ENCODE measurements at regions not wholly inside any gene's neighbourhood (a gene's known extent, or its start where the extent isn't known, plus 50 kb on each side); places are given as distances from the start of the nearest gene placed in this dataset.

DNA sequence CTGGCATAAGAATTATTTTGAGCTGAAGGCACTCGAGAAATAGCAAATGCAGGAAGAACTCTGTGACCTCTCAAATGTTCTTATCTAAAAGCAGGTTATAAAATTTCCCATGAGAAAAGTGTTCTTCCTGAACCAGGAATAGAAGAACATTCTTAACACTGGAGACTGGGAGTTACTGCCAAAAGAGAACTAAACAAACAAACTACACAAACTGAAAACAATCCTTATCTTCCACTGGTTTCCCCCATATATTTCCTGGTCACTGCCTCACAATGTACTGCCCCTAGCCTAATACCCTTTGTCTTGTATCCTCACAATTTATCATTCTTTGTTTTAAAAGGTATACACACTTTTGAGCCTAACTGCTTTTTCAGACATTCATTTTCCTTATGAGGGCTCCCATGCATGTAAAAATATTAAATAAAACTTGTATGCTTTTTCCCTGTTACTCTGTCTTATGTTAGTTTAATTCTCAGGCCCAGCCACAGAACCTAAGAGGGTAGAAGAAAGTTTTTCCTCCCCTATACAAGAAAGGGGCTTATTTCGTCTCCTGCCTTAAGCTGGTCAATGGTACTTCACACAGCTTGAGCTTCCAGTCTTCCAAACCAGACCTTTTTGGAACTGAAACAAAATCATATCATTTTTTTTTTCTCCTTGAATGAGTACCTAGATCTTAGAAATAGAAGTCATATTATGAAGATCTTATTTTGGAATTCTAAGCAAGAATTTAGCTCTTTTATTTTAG, 110.6 kb downstream of the MSTN start:
- no peak for ATAC-seq
- Histone ChIP-seq H3K4me3 (no peak overlapping the region), H3K27ac (no peak overlapping the region), H3K27me3 (no peaks in the 10 kb centered on the region), H3K36me3 (no peaks in the 10 kb centered on the region), H3K9me3 (no peaks in the 10 kb centered on the region), H3K4me1 (no peaks in the 10 kb centered on the region)
- TF ChIP-seq, protein P1, sequence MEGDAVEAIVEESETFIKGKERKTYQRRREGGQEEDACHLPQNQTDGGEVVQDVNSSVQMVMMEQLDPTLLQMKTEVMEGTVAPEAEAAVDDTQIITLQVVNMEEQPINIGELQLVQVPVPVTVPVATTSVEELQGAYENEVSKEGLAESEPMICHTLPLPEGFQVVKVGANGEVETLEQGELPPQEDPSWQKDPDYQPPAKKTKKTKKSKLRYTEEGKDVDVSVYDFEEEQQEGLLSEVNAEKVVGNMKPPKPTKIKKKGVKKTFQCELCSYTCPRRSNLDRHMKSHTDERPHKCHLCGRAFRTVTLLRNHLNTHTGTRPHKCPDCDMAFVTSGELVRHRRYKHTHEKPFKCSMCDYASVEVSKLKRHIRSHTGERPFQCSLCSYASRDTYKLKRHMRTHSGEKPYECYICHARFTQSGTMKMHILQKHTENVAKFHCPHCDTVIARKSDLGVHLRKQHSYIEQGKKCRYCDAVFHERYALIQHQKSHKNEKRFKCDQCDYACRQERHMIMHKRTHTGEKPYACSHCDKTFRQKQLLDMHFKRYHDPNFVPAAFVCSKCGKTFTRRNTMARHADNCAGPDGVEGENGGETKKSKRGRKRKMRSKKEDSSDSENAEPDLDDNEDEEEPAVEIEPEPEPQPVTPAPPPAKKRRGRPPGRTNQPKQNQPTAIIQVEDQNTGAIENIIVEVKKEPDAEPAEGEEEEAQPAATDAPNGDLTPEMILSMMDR (IDR thresholded peaks at IDR 0.05) = no peak
- DNase-seq = no peak
- intact Hi-C loops (cut with DNase I) = no loop called here

DNA sequence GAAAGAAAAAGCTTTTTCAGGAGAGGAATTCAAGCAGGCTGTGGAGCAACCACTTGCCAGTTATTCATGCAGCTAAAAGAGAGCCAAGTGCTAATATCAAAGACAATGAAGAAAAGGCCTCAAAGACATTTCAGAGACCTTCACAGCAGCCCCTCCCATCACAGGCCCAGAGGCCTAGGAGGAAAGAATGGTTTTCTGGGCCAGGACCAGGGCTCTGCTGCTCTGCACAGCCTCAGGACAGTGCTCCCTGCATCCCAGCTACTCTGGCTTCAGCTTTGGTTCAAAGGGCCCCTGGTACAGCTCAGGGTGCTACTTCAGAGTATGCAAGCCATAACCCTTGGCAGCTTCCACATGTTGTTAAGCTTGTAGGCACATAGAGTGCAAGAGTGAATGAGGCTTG, 119.5 kb downstream of the MSTN start:
- TF ChIP-seq, protein P1 (IDR thresholded peaks at IDR 0.05) = no peak
- H3K36me3 ChIP-seq = no peaks in the 10 kb centered on the region
- peaks cover 8% of the 10 kb centered on the region for H3K9me3 ChIP-seq
- no peaks in the 10 kb centered on the region for H3K27me3 ChIP-seq
- ATAC-seq = no peak
- intact Hi-C loops (cut with DNase I) = no loop called here
- H3K4me1 ChIP-seq = no peaks in the 10 kb centered on the region
- no peak overlapping the region for H3K4me3 ChIP-seq
- DNase-seq = no peak
- no peak overlapping the region for H3K27ac ChIP-seq

DNA sequence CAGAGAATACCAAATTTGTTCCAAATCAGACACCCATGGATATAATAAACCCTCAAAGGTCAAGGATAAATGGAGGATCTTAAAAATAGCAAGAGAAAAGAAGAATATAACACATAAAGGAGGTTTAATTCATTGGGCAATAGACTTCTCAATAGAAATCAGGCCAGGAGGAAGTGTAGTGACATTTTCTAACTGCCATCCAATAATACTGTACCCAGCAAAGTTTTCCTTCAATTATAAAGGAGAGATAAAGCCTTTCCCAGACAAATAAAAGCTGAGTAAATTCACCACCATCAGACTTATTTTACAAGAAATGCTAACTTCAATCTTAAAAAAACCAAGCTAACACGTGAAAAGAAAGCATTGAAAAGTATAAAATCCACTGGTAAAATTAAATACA, 121.6 kb downstream of the MSTN start:
- TF ChIP-seq, protein P1 (IDR thresholded peaks at IDR 0.05) = no peak
- Histone ChIP-seq H3K9me3 (peaks cover 8% of the 10 kb centered on the region), H3K36me3 (no peaks in the 10 kb centered on the region), H3K4me3 (no peak overlapping the region), H3K27me3 (no peaks in the 10 kb centered on the region), H3K4me1 (no peaks in the 10 kb centered on the region), H3K27ac (no peak overlapping the region)
- ATAC-seq (no peak), DNase-seq (no peak)
- intact Hi-C loops (cut with DNase I) = no loop called here

DNA sequence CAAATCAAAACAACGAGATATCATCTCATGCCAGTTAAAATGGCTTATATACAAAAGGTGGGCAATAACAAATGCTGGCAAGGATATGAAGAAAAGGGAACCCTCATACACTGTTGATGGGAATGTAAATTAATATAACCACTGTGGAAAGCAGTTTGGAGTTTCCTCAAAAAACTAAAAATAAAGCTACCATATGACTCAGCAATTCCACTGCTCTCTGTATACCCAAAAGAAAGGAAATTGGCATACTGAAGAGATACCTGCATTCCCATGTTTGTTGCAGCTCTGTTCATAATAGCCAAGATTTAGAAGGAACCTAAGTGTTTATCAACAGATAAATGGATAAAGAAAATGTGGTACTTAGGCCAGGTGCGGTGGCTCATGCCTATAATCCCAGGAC, 124.8 kb downstream of the MSTN start:
- Histone ChIP-seq H3K27me3 (no peaks in the 10 kb centered on the region), H3K36me3 (no peaks in the 10 kb centered on the region), H3K9me3 (peaks cover 8% of the 10 kb centered on the region), H3K4me3 (no peak overlapping the region), H3K27ac (no peak overlapping the region), H3K4me1 (no peaks in the 10 kb centered on the region)
- DNase-seq = no peak
- intact Hi-C loops (cut with DNase I) = no loop called here
- ATAC-seq = no peak
- TF ChIP-seq, protein P1 (IDR thresholded peaks at IDR 0.05) = no peak

DNA sequence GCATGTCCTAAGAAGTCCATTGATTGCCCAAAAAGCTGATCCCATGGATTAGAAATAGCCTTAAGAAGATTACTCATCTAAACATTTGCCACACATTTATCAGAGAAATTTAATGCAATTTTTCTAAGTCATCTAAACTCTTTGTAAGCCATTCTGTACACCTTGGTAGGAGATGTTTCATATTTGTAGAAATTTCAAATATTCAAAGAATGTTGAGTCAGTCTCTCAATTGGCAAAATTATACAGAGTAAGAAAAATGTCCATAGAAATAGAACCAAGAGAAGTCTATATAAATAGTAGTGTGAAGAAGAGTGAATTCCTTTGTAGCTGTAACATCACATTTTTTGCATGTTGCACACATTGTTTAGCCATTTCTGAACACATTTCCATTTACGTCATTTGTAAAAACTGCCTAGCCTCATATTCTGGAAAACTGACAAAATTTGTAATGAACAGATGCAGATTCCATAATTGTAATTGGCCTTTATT, 128.6 kb downstream of the MSTN start:
- TF ChIP-seq, protein P1 (IDR thresholded peaks at IDR 0.05) = no peak
- Histone ChIP-seq H3K36me3 (no peaks in the 10 kb centered on the region), H3K27ac (no peak overlapping the region), H3K27me3 (no peaks in the 10 kb centered on the region), H3K9me3 (no peaks in the 10 kb centered on the region), H3K4me1 (no peaks in the 10 kb centered on the region), H3K4me3 (no peak overlapping the region)
- DNase-seq (no peak), ATAC-seq (no peak)
- intact Hi-C loops (cut with DNase I) = no loop called here

Data from upper lobe of right lung (tissue), 1 donor.